Stimulated activated naive CD8-positive, alpha-beta T cell treated with anti-CD3 and anti-CD28 coated beads, Interleukin-15, Interleukin-2, amounts not matched to agents 100 ng/mL and 50 ng/mL, for 24 hours (primary cell): ENCODE measurements at regions not wholly inside any gene's neighbourhood (a gene's known extent, or its start where the extent isn't known, plus 50 kb on each side); places are given as distances from the start of the nearest gene placed in this dataset.

Experiments
- H3K27ac Mint-ChIP-seq: one replicate; pipeline ENCODE4 v1.8.0; 2021; ENCODE audit warnings: mild to moderate bottlenecking, mixed read lengths
- H3K27me3 Mint-ChIP-seq: one replicate; pipeline ENCODE4 v1.8.0; 2021; ENCODE audit warnings: mixed read lengths
- H3K36me3 Mint-ChIP-seq: one replicate; pipeline ENCODE4 v1.8.0; 2021; ENCODE audit warnings: low read depth, mixed read lengths
- H3K4me1 Mint-ChIP-seq: one replicate; pipeline ENCODE4 v1.8.0; 2021; ENCODE audit warnings: low read depth, mixed read lengths
- H3K4me3 Mint-ChIP-seq: one replicate; pipeline ENCODE4 v1.8.0; 2021; ENCODE audit warnings: mild to moderate bottlenecking, mixed read lengths
- H3K9me3 Mint-ChIP-seq: one replicate; pipeline ENCODE4 v1.8.0; 2021; ENCODE audit warnings: mixed read lengths

DNA sequence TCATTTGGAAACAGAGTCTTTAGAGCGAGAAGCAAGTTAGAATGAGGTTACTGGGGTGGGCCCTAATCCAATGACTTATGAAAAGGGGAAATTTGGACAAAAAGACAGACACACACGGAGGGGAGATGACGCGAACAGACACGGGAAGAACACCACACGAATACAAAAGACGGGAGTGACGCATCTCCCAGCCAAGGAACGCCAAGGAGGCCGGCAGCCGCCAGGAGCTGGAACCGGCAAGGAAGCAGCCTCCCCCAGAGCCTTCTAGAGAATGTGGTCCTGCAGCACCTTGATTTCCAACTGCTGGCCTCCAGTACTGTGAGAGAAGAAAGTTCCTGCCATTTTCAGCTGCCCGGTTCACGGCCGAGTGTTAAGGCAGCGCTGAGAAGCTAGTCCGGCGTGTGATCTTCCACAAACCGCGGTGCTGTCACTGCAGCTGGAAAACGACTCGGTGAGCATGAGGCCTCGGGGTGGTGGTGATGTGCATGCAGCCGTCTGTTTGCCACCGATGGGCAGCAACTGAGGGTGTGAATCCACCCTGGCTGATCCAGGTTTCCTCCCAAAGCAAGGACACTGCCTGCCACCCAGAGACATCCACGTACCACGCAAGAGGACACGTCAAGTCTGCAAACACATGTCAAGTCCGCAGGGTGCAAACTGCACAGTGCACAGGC is 124.5 kb downstream of the NCOR2 start:
- H3K27ac Mint-ChIP-seq, result no peak overlapping the region
- peaks cover 3% of the 10 kb centered on the region for H3K4me1 Mint-ChIP-seq
- H3K9me3 Mint-ChIP-seq, result no peaks in the 10 kb centered on the region
- H3K36me3 Mint-ChIP-seq, result peaks cover 27% of the 10 kb centered on the region
- no peaks in the 10 kb centered on the region for H3K27me3 Mint-ChIP-seq
- no peak overlapping the region for H3K4me3 Mint-ChIP-seq

DNA sequence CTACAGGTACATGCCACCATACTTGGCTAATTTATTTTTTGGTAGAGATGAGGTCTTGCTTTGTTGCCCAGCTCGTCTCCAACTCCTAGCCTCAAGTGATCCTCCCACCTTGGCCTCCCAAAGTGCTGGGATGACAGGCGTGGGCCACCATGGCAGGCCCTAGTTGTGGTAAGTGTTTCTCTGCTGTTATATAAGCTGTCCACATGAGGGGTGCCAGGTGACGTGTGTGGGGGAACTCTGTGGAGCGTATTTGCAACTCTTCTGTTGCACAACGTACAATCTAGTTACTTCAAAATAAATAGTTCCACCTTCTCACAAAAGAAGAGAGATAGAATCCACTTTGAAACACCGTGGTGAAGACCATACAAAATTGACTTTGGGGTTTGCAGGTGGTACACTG is 125.1 kb downstream of the NCOR2 start:
- Mint-ChIP-seq H3K9me3 (no peaks in the 10 kb centered on the region), H3K4me1 (peaks cover 3% of the 10 kb centered on the region), H3K4me3 (no peak overlapping the region), H3K36me3 (peaks cover 27% of the 10 kb centered on the region), H3K27me3 (no peaks in the 10 kb centered on the region), H3K27ac (no peak overlapping the region)

DNA sequence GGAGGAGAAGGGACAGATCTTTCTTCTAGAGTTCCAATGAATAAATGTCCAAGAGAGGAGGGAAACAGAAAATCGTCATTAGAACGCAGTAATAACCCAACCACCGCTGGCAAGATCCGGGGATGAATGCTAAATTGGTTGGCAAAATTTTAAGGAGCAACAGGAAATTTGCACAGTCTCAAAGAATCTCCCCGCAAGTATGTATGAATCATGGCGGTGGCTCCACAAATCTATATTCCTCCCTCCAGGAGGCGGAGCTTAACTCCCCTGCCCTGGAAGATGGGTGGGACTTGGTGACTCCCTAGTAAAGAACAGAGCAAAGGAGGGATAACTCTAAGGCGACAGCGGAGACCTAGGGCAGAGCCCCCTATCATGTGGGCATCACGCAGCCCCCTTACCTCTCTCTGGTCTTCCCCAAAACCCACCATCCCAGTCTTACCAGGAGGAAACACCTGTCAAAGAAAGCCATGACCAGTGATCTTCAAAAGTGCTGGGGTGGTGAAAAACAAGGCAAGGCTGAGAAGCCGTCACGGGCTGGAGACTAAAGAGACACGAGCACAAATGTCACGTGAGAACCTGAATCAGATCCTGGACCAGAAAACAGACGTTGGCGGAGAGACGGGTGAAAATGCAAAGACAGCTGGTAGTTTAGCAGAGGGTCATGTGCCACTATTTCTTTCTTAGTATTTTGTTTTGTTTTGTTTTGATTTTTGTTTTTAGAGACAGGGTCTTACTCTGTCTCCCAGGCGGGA is 125.8 kb downstream of the NCOR2 start:
- Mint-ChIP-seq H3K36me3 (peaks cover 27% of the 10 kb centered on the region), H3K27me3 (no peaks in the 10 kb centered on the region), H3K4me3 (no peak overlapping the region), H3K4me1 (peaks cover 3% of the 10 kb centered on the region), H3K9me3 (no peaks in the 10 kb centered on the region), H3K27ac (peak overlapping the region; percentile 13)

DNA sequence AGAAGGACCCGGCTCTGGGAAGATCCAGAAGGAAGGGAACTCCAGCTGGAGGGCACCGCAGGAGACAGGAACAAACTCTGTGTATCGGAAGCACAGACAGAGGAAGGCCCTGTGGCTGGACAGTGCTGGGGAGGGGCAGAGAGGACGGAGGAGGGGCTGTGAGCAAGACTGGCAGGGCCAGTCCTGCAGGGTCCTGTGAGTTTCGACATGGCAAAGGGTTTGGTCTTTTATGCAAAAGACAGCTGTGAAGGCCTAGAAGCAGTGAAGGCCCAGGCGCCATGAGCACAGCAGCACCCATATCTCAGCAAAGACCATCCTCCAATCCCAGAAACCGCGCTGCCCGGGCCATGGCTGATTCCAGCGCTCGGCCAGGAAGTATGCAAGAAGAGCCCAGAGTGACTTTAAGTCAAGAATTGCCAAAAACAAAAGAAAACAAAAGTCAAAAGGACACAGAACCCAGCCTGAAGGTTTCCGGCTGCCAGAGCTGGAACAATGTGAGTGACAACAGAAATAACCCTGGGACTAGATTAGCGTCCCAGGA is 126.5 kb downstream of the NCOR2 start:
- no peaks in the 10 kb centered on the region for H3K9me3 Mint-ChIP-seq
- no peaks in the 10 kb centered on the region for H3K27me3 Mint-ChIP-seq
- no peak overlapping the region for H3K4me3 Mint-ChIP-seq
- no peak overlapping the region for H3K27ac Mint-ChIP-seq
- H3K36me3 Mint-ChIP-seq, result peaks cover 27% of the 10 kb centered on the region
- H3K4me1 Mint-ChIP-seq, result peaks cover 3% of the 10 kb centered on the region

DNA sequence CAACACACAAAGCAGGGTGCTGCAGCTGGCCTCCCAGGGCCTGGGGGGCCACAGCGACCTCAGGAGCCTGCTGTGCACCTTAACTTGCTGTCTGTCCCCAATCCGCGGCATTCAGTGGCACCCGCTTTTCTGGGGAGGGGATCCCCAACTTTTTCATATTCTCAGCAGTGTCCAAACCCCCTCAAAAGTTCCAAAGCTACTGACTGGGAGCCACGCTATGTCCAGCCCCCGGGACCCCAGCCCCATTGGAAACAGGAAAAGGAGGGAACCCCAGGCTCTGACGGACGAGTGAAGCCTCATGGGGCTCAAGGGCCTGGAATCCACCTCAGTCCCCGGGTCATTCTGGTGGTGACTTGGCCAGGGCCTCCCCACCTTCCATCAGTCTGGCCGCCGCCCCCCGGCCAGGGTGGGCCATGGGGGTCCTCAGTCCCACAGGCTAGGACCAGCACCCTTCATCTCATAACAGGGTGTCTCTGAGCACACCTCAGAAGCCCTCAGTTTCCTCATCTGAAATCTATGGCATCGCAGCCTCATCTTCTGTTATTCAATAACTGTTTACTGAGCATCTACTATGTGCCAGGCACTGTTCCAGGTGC is 127.3 kb downstream of the NCOR2 start:
- peaks cover 3% of the 10 kb centered on the region for H3K4me1 Mint-ChIP-seq
- peaks cover 27% of the 10 kb centered on the region for H3K36me3 Mint-ChIP-seq
- no peaks in the 10 kb centered on the region for H3K27me3 Mint-ChIP-seq
- H3K27ac Mint-ChIP-seq, result no peak overlapping the region
- no peaks in the 10 kb centered on the region for H3K9me3 Mint-ChIP-seq
- H3K4me3 Mint-ChIP-seq, result no peak overlapping the region

DNA sequence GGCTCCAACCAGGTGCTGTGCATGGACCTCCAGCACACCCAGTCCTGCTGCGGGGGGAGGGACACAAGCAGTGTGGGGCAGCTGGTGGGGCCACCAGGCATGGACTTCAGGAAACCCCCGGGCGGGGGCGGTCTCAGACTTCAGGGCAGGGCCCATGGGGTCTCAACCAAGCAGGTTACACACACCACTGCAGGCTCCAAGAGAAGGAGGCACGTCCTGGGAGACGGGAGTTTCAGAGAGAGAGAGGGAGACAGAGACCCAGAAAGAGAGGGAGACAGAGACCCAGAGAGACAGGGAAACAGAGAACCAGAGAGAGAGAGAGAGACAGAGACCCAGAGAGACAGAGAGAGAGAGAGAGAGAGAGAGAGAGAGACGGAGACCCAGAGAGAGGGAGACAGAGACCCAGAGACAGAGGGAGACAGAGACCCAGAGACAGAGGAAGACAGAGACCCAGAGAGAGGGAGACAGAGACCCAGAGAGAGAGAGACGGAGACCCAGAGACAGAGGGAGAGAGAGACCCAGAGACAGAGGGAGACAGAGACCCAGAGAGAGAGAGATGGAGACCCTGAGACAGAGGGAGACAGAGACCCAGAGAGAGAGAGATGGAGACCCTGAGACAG is 128.9 kb downstream of the NCOR2 start:
- Mint-ChIP-seq H3K27me3 (no peaks in the 10 kb centered on the region), H3K9me3 (no peaks in the 10 kb centered on the region), H3K27ac (no peak overlapping the region), H3K4me3 (no peak overlapping the region), H3K4me1 (peaks cover 3% of the 10 kb centered on the region), H3K36me3 (peaks cover 16% of the 10 kb centered on the region)

DNA sequence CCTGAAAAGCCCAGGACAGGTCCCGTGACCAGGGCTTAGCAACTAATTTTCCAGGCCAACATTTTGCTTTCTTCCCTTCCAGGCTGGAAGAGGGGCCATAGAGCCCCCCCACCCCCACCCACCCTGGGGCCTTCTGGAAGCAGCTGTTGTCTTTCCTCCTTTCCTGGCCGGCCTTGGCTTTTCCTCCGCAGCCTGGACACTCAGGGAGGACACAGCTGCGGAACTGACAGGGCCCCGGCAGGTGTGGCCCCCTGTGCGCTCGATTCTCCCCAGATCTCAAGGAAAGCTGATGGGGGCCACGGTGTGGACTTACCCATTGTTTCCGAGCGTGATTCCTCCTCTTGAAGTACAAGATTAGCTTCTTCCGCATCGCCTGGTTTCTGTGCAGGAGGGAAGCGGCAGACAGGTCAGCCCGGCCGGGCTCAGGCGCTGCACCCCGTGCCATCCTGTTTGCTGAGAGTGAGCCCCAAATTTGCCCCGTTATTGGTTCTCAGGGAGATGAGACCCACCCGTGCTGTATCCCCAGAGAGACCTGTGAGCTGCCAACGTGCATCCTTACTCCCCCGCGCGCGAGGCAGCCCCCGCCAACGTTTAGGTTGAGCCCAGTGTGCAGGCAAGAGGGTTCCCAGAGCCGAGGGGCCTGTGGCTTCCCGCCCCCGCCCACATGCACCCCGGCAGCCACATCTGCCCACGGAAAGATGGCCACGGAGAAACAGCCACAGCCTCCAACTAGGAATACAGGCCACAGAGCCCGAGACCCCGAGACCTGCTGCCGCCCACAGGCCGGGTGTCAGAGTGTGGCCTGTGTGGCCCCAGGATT is 129.6 kb downstream of the NCOR2 start:
- no peaks in the 10 kb centered on the region for H3K9me3 Mint-ChIP-seq
- H3K27ac Mint-ChIP-seq, result no peak overlapping the region
- peaks cover 13% of the 10 kb centered on the region for H3K36me3 Mint-ChIP-seq
- peaks cover 3% of the 10 kb centered on the region for H3K4me1 Mint-ChIP-seq
- H3K27me3 Mint-ChIP-seq, result no peaks in the 10 kb centered on the region
- no peak overlapping the region for H3K4me3 Mint-ChIP-seq

DNA sequence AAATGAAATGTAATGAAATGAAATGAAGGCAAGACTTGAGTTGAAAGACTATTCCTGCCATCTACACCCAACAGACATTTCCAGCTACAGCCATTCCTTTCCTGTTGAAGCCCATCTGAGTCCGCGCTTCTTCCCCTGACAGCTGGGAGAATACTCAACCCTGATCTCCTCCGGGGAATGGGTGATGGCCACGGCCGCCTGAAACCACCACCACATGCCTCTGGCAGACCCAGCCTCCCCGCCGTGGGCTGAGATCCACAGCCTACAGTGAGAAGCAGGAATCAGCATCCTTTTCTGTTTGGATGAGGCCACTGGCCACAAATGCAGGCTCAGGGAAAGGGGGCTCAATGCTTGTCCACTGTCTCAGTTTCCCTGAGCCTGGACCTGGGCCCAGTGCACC is 130.3 kb downstream of the NCOR2 start:
- no peak overlapping the region for H3K4me3 Mint-ChIP-seq
- no peaks in the 10 kb centered on the region for H3K27me3 Mint-ChIP-seq
- H3K4me1 Mint-ChIP-seq, result peaks cover 3% of the 10 kb centered on the region
- peaks cover 8% of the 10 kb centered on the region for H3K36me3 Mint-ChIP-seq
- H3K9me3 Mint-ChIP-seq, result no peaks in the 10 kb centered on the region
- no peak overlapping the region for H3K27ac Mint-ChIP-seq

DNA sequence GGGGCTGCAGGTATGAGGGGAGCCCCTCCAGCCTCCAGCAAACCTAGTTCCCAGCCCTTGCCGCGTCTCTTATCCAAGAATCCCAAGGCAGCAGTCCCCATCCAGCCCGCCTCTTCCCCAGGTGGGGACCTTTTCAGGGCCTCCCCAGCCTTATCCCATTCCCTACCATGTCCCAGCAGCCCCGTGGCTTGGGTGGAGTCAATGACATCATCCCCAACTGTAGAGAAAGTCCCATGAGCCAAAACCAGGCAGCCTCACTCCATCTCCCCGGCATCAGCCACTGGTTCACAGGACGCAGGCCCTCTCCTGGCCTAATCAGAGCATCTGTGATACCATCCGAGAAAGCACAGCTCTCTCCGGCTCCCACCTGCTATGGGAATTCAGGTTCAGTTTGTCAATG is 131.0 kb downstream of the NCOR2 start:
- Mint-ChIP-seq H3K4me1 (peaks cover 3% of the 10 kb centered on the region), H3K27me3 (no peaks in the 10 kb centered on the region), H3K9me3 (no peaks in the 10 kb centered on the region), H3K4me3 (no peak overlapping the region), H3K27ac (no peak overlapping the region), H3K36me3 (peaks cover 9% of the 10 kb centered on the region)

DNA sequence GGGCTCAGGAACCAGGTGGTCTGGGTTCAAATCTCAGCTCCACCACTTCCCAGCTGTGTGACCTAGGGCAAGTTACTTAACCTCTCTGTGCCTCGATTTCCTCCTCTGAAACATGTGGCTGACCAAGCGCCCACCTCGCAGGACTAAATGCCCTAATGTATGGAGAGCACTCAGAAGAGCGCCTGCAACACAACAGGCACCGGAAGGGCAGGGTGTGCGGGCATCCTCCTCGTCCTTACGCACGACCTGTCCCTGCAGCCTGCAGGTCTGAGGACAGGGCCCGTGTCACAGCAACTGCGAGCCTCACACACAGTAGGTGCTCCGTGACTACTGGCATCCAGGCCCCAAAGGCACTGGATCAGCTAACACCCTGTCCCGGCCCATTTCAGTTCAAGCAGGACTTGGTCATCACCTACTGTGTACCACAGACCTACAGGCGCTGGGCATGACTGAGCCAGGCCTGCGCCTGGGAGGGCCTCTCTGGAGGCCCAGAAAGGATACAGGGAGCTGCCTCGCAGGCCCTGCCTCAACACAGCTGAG is 131.5 kb downstream of the NCOR2 start:
- H3K36me3 Mint-ChIP-seq, result peaks cover 10% of the 10 kb centered on the region
- H3K27me3 Mint-ChIP-seq, result no peaks in the 10 kb centered on the region
- no peaks in the 10 kb centered on the region for H3K9me3 Mint-ChIP-seq
- H3K4me3 Mint-ChIP-seq, result no peak overlapping the region
- H3K4me1 Mint-ChIP-seq, result peaks cover 3% of the 10 kb centered on the region
- H3K27ac Mint-ChIP-seq, result no peak overlapping the region

DNA sequence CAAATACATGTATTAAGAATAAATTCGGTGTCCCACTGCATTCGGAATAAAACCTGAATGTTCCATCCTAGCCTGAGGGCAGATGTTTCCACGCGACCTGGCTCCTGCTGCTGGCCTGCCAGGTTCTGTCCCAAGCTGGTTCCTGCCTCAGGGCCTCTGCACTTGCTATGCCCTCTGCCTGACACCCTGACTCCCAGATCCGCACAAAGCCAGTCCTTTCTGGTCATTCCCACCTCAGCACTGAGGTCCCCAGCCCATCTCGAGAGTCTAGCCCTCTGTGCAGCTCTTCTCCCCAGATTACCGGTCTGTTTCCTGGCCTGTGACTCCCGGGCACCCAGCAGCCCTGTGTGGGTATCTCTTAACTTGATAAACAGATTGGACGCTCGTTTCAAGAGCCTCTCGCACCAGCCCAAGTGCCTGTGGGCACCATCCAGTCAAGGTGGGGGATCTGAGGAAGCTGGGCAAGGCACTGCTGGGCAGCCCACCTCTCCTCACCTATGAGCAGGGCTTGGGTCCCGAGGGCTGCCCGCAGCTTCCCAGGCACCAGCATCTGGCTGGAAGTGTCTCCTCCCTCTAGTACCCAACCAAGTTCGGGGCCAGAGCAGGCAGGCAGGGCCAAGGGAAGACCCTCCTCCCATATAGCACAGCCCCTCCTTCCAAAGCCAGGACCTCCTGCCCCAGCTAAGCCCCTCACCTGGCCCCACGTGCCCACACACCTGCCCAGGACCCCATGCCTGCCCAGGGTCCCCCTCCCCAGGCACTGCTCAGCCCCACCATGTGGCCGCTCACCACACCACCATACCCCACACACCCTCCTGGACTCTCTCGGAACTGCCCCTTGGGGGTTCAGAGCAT is 132.2 kb downstream of the NCOR2 start:
- Mint-ChIP-seq H3K27me3 (no peaks in the 10 kb centered on the region), H3K4me3 (no peak overlapping the region), H3K27ac (no peak overlapping the region), H3K36me3 (peaks cover 15% of the 10 kb centered on the region), H3K9me3 (no peaks in the 10 kb centered on the region), H3K4me1 (no peaks in the 10 kb centered on the region)

DNA sequence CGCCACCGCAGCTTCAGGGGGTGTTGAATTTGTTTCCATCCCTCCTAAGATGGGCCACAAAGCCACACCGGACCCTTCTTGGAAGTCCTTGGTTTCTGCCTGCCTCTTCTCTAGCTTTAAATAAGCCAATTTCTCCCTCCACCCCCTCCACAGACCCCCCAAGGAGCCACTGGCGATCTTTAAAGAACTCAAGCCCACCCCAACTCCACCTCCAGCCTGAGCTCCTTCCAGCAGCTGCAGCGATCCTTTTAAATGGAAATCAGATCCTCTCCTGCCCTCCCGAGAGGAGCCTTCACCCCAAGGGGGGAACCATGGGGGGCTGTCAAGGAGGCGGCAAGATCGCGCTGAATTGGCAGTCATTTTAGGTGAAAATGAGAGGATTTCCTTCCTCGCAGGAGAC is 133.1 kb downstream of the NCOR2 start:
- peaks cover 18% of the 10 kb centered on the region for H3K36me3 Mint-ChIP-seq
- H3K9me3 Mint-ChIP-seq, result no peaks in the 10 kb centered on the region

DNA sequence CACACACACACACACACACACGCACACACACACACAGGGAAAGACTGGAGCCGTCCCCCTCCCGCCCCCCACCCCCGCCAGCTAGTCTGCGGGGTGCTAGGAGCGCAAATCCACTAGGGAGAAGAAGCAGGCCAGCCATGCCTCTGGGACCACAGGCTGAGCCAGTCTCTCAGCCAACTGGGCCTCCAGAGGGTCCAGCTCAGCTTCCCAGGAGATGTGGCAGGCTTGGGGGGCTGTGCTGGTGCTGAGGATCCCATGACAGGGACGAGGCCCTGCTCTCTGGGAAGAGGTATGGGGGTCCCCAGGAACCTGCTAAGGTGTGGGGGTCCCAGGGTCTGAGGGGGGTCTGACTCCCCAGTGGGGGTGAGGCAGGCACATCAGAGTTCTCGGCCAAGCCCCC is 133.5 kb downstream of the NCOR2 start:
- H3K36me3 Mint-ChIP-seq, result peaks cover 18% of the 10 kb centered on the region
- H3K27me3 Mint-ChIP-seq, result no peaks in the 10 kb centered on the region
- no peaks in the 10 kb centered on the region for H3K4me1 Mint-ChIP-seq
- H3K4me3 Mint-ChIP-seq, result no peak overlapping the region
- H3K9me3 Mint-ChIP-seq, result no peaks in the 10 kb centered on the region
- no peak overlapping the region for H3K27ac Mint-ChIP-seq

More for the DNA sequence above, 133.1 kb downstream of the NCOR2 start:
- Mint-ChIP-seq H3K27me3 (no peaks in the 10 kb centered on the region), H3K27ac (no peak overlapping the region), H3K4me1 (no peaks in the 10 kb centered on the region), H3K4me3 (no peak overlapping the region)
